Smooth muscle cell of the brain vasculature (primary cell): ENCODE measurements at regions not wholly inside any gene's neighbourhood (a gene's known extent, or its start where the extent isn't known, plus 50 kb on each side); places are given as distances from the start of the nearest gene placed in this dataset.
"Not testable (repeated sequence)": the region's sequence is repeated elsewhere in the genome, so short reads cannot be mapped to it uniquely, and the experiment has no call there.

ENCODE experiments used
- DNase-seq: peaks from one replicate; pipeline ENCODE4 v3.0.0-alpha.2; 2012; ENCODE audit warnings: low read depth, low spot score

GRCh38 chr9:88852794-88853193 lies 138.5 kb upstream of the S1PR3 start:
- peak; percentile 96 for DNase-seq

DNA sequence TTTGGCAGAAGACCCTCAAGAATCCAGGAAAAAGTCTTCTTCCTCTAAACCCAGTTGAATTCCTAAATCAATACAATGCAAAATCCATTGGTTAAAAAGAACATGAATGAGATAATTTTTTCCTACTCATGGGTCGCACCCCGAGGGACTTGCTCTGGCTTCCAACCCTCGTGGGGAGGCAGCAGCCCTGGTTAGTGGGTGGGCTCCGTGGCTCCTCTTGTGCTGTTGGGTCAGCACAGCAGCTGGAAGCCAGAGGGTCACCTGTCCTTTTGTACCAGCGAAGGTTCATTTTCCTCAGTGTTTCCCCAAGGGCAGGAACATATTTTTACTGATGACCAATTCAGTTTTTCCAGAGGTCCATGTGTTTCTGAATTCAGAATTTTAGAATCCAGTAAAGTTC lies 120.6 kb upstream of the S1PR3 start:
- DNase-seq: no peak

GRCh38 chr9:88871669-88872068 lies 119.6 kb upstream of the S1PR3 start:
- no peak for DNase-seq

GRCh38 chr9:88872192-88872946 lies 118.9 kb upstream of the S1PR3 start:
- DNase-seq: no peak

DNA sequence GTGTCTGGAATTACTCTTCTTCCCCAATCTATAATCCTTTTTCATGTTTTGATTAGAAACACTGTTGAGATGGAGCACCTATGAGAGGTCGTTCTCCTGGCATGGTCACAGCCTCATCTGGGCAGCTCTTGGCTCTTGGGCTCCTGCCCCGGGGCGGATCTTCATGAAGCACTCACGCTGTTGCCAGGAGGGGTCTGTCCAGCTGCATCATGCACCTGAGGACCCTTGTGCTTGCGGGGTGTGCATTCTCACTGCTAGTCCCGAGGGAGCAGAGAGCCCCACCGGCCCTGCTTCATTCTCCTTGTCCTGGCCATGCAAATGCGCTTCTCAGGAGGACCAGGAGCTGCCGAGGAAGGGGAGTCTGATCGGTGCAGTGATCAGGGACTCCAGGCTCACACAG lies 117.6 kb upstream of the S1PR3 start:
- DNase-seq: no peak

DNA sequence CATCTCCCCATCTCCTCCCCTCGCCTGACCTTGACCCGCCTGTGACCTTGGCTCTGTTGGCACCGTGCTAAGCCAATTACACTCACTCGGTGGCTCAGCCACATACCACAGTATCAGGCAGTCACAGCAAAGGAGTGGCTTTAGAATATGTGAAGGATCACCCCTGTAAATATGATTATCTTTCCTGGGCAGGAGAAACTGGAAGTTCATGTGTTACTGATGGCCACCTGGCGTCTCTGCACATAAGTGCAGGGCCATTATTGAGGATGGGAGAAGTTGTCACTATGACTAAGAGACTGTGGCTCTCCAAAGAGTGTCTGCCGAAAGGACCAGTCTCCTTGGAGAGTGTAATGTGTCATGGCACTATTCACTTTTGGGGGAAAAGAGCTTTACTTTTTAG lies 116.9 kb upstream of the S1PR3 start:
- DNase-seq: no peak

DNA sequence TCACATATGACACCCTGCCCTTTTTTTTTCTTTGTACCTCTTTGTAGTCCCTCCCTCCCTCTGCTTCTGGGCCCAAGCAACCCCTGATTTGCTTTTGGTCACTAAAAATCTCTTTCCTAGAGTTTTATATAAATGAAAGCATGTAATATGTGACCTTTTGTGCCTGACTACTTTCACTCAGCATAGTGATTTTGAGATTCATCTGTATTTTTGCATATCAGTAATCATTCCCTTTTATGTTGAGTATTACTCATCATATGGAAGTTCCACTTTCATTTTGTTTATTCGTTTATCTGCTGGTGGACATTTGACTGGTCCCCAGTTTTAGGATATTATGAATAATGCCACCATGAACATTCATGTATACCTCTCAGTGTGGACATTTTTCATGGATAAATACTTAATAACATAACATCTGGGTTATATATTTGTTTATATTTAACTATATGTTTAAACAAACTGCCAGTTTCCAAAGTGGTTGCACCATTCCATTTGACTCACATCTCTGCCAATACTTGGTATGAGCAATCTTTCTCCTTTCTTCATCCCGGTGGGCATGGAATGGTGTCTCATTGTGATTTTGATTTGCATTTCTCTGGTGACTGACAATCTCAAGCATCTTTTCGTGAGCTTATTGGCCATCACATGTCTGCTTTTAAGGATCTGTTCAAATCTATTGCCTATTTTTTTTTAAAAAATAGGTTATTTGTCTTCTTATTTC lies 115.7 kb upstream of the S1PR3 start:
- DNase-seq: no peak

DNA sequence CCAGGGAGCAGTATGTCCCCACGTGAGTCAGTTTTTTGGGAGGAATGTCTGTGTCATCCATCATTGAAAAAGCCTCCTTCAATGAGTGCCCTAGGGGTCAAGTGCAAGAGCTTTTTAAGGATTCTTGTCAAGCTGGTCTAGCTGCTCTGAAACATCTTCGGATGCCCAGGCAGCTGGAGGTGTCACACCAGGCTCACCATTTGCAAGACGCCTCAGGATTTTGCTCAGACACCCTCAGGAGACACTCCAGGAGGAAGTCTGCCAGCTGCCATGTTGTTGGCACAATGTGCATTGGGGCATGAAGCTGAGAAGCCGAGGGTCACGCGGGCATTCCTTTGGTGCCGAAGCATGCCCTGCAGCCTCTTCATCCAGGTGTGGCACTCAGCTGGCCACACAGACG lies 111.1 kb upstream of the S1PR3 start:
- no peak for DNase-seq

- DNase-seq: not testable (repeated sequence)
Measured at GRCh38 chr9:88884291-88884690, 107.0 kb upstream of the S1PR3 start.

GRCh38 chr9:88886762-88887161 lies 104.5 kb upstream of the S1PR3 start:
- DNase-seq: not testable (repeated sequence)

- DNase-seq: no peak
Measured at GRCh38 chr9:88889386-88889785, 101.9 kb upstream of the S1PR3 start.

DNA sequence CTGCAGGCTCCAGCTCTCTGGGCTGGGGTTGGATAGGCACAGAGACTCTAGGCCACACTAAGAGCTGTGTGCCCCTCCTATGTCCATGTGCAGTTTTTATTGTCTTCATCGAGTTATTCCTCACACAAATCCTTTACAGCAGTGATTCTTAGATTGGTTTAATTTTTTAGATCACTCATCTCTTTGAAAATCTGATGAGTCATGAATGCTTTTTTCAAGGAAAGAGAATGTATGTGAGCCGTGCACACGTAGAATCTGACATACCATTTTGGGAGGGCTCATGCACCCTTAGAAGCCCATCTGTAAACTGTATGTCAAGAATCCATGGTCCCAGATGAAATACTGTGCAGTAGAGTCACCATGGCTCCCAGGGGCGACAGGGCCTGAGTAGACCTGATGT lies 100.7 kb upstream of the S1PR3 start:
- no peak for DNase-seq

DNA sequence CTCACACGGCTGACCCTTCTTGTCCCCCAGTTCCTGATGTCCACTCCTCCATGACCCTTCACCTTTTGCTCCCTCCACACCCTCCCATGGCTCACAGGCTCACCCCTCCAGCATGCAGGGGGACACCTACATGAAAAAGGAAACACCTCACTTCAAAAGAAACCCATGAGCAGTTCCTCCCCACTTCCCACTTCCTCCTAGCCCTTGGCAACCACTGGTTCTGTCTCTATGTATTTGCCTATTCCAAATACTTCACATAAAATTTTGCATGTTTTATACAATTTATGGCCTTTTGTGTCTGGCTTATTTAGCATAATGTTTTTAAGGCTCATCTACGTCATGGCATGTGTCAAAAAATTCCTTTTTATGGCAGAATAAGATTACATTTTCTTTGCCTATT lies 100.2 kb upstream of the S1PR3 start:
- no peak for DNase-seq

GRCh38 chr9:88892724-88893123 lies 98.5 kb upstream of the S1PR3 start:
- DNase-seq: no peak

GRCh38 chr9:88897081-88897480 lies 94.2 kb upstream of the S1PR3 start:
- no peak for DNase-seq

- DNase-seq: no peak
Measured at GRCh38 chr9:88898039-88898720, 93.1 kb upstream of the S1PR3 start.

DNA sequence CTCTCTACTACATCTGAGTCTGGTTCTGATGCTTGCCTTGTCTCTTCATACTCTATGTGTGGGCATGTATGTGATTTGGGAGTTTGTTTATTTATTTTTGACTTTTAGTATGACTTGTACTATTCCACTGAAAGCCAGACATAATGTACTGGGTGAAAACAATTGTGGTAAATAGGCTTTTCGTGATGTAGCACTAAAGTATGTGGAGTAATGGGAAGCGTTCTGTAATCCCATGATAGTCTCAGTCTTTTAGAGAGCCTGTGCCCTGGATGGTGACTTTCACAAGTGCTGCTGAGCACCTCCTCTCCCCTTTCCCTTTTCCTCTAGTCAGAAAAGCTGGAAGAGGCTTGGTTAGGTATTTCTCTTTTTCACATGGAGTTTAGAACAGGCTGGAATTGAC lies 85.8 kb upstream of the S1PR3 start:
- DNase-seq: no peak

- no peak for DNase-seq
Measured at GRCh38 chr9:88915916-88916315, 75.4 kb upstream of the S1PR3 start.

DNA sequence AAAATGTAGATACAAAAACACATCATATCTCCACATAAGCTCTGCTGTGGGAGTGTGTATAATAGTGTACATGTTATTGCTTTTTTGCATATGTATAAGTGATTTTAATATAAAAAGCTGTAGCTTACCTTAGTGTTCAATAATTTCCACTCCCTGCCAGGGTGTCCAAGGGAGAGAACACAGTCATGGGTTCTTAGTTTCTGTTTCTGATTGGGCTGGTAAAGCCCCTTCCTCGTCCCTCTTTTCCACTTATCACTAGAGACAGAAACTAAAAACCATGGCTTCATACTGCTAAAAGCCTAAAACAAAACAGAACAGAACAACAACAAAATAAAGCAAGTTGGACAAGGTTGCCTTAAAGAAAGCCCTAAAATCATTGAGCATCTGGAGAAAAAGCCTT lies 74.4 kb upstream of the S1PR3 start:
- no peak for DNase-seq

DNA sequence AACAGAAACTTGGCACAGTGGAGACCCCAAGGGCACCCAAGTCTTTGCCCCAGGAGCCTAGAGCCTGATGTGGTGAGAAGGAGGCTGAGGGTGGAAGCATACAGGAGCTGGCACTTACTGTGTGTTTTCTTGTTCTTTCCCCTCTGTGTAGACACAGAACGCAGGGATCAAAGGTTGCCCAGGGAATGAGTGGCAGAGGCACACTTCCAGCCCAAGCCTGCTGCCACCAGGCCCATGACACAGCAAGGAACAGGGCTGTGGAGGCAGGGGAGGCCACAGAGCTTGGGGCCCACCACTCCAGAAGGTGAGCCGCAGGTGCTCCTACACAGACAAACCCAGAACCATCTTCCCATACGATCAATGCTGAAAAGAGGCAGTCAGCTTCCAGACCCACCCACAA lies 73.9 kb upstream of the S1PR3 start:
- DNase-seq: no peak

GRCh38 chr9:88918537-88918936 lies 72.7 kb upstream of the S1PR3 start:
- not testable (repeated sequence) for DNase-seq

- no peak for DNase-seq
Measured at GRCh38 chr9:88920645-88921044, 70.6 kb upstream of the S1PR3 start.

GRCh38 chr9:88922091-88922490 lies 69.2 kb upstream of the S1PR3 start:
- no peak for DNase-seq
